Esophagus squamous epithelium (tissue), 5 donors: ENCODE measurements at regions not wholly inside any gene's neighbourhood (a gene's known extent, or its start where the extent isn't known, plus 50 kb on each side); places are given as distances from the start of the nearest gene placed in this dataset.

Experiments
- DNase-seq: peaks from one replicate; lab custom pipeline; 2025; lab: John Stamatoyannopoulos, UW
- H3K27ac ChIP-seq, 4 donors: fragments of 200-600 bp; sonication (generic); one replicate each; pipeline ENCODE4 v1.5.1; 2016 to 2019; ENCODE audit warnings: mild to moderate bottlenecking in 1 of 4
- H3K27me3 ChIP-seq, 4 donors: fragments of 200-600 bp; sonication (generic); 1 replicate in 3 of 4; 2 replicates in 1 of 4; pipeline versions ENCODE4 v1.5.1 to v1.6.0; 2017 to 2021; ENCODE audit warnings: antibody characterized with exemption in 1 of 4
- H3K36me3 ChIP-seq, 3 donors: fragments of 200-600 bp; sonication (generic); one replicate each; pipeline ENCODE4 v1.5.1; 2016 to 2019
- H3K4me1 ChIP-seq, 3 donors: fragments of 200-600 bp; sonication (generic); one replicate each; pipeline ENCODE4 v1.5.1; 2017 to 2019
- H3K4me3 ChIP-seq, 4 donors: fragments of 200-600 bp; sonication (generic); 1 replicate in 3 of 4; 2 replicates in 1 of 4; pipeline ENCODE4 v1.5.1; 2016 to 2019; ENCODE audit warnings: mild to moderate bottlenecking in 2 of 4, moderate library complexity in 1 of 4
- H3K9me3 ChIP-seq, 3 donors: fragments of 200-600 bp; sonication (generic); one replicate each; pipeline ENCODE4 v1.5.1; 2016 to 2019
- POLR2A ChIP-seq, 4 donors: fragments of 450-650 bp; IDR thresholded peaks; one replicate each; pipeline ENCODE4 v1.6.1; 2017; ENCODE audit warnings: antibody characterized with exemption in 4 of 4, mild to moderate bottlenecking in 4 of 4, moderate library complexity in 3 of 4
- WGBS, 2 donors: methylation state at CpG; one replicate each; pipeline ENCODE4 v1.1.5; 2018; 5-methylcytosine and 5-hydroxymethylcytosine counted together
- intact Hi-C: fragments of 100-400 bp; cut with DNase I; formaldehyde crosslinking; loops from one replicate; pipeline ENCODE4 v1.15.0; 2022
- TF ChIP-seq, protein P1 (sequence below), 6 experiments: fragments of 450-650 bp in 4 of 6; fragments of 200-600 bp in 2 of 6; sonication (generic) in 2 of 6; IDR thresholded peaks; one replicate each; pipeline ENCODE4 v1.5.1; 2016 to 2019; ENCODE audit warnings: antibody characterized with exemption in 6 of 6, mild to moderate bottlenecking in 4 of 6, moderate library complexity in 4 of 6
- donor health status: DM: yes; HTN: yes; CAD: no.

DNA sequence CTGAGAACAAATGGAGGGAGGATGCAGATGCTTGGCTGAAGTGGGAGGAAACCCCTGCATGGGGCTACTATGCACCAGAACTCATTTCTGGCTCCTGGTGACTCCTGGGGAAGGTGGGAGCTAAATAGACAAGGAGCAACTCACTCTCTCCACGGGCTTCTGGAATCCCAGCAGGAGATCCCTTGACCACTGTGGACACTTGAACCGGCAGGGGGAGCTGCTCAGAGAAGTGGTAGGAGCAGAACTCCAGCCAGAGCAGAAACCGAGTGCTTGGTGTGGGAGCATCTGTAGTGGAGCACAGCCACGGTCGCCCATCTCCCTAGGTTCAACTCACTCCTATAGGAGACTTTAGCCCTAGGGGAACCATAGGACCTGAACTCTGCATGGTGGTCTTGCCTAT is 205.6 kb upstream of the GJB5 start:
- no peak for DNase-seq
- intact Hi-C loops, result no loop called here
- TF ChIP-seq, protein P1, sequence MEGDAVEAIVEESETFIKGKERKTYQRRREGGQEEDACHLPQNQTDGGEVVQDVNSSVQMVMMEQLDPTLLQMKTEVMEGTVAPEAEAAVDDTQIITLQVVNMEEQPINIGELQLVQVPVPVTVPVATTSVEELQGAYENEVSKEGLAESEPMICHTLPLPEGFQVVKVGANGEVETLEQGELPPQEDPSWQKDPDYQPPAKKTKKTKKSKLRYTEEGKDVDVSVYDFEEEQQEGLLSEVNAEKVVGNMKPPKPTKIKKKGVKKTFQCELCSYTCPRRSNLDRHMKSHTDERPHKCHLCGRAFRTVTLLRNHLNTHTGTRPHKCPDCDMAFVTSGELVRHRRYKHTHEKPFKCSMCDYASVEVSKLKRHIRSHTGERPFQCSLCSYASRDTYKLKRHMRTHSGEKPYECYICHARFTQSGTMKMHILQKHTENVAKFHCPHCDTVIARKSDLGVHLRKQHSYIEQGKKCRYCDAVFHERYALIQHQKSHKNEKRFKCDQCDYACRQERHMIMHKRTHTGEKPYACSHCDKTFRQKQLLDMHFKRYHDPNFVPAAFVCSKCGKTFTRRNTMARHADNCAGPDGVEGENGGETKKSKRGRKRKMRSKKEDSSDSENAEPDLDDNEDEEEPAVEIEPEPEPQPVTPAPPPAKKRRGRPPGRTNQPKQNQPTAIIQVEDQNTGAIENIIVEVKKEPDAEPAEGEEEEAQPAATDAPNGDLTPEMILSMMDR (IDR thresholded peaks at IDR 0.05), result peak in 1 of 6 experiments; percentile 44
- no peak for TF ChIP-seq POLR2A (IDR thresholded peaks at IDR 0.05)

DNA sequence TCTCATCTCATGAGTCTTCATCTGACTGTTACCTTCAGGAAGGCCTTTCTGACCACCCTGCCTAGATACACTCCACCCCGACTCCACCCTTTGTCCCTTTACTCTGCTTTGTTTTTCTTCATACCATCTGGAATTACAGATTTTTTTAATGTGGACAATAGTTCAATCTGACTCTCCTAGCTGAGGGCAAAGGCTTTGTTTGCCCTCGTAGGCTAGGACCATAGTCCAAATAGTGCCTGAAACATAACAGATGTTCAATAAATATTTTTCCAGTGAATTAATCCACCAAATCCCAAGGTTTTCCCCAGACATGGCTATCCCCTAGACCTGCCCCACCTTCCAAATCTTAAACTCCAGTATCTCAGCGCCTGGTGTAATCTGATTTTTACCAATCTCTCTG is 176.5 kb upstream of the GJB5 start:
- Histone ChIP-seq H3K4me3 (no peak overlapping the region), H3K36me3 (no peaks in the 10 kb centered on the region), H3K4me1 (no peaks in the 10 kb centered on the region), H3K9me3 (peaks cover 0 to 7% (median 0%) of the 10 kb centered on the region in 3 donors), H3K27me3 (peaks cover 0 to 51% (median 0%) of the 10 kb centered on the region in 4 donors), H3K27ac (no peak overlapping the region)
- WGBS, 2 donors, result 57 to 70% methylated on average over 3 of the region's 3 CpGs
- DNase-seq, result no peak
- TF ChIP-seq POLR2A (IDR thresholded peaks at IDR 0.05), result no peak
- TF ChIP-seq, protein P1 (IDR thresholded peaks at IDR 0.05), result no peak
- intact Hi-C loops, result no loop called here

More for the DNA sequence above, 205.6 kb upstream of the GJB5 start:
- no peaks in the 10 kb centered on the region for H3K4me1 ChIP-seq
- no peaks in the 10 kb centered on the region for H3K9me3 ChIP-seq
- no peaks in the 10 kb centered on the region for H3K36me3 ChIP-seq
- peaks cover 0 to 28% (median 0%) of the 10 kb centered on the region in 4 donors for H3K27me3 ChIP-seq
- no peak overlapping the region for H3K27ac ChIP-seq
- H3K4me3 ChIP-seq, result no peak overlapping the region
- WGBS, 2 donors, result 0 to 31% methylated on average over 1 to 5 of the region's 5 CpGs

DNA sequence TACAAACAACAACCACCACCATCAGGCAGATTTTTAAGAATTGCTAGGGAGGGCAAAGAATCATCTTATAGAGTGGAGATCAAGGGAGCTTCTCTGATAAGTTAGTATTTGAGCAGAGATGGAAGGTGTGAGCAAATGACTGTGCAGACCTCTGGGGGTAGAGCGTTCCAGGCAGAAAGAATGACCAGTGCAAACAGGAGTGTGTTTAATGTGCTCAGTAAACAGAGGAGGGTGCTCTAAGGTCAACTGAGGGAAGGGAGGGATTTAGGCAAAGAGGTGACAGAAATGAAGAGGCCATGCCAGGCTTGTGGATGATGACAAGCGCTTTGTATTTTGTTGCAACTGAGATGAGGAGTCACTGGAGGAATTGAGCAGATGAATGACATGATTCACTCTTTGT is 172.5 kb upstream of the GJB5 start:
- 61% methylated on average over 2 of the region's 2 CpGs for WGBS, 2 donors

DNA sequence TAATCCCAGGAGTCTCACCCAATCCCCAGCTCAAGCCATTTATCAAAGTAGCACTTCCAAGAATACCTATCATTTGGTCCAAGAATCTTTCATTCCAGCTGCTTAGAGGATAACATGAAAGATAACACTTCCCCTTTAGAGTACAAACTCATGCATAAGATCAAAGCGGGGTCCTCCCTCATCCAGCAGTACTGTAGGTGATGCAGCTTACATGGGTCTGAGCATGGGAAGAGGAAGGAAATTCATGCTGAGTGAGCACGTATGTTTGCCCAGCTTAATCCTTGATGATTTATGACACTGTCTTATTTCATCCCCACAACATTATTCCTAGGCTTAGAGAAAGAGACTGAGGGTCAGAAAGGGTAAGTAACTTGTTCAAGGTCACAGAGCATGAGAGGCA is 167.1 kb upstream of the GJB5 start:
- WGBS, 2 donors, result 19 to 20% methylated on average over 2 of the region's 2 CpGs
- Histone ChIP-seq H3K27ac (no peak overlapping the region), H3K4me1 (no peaks in the 10 kb centered on the region), H3K27me3 (peaks cover 0 to 28% (median 2%) of the 10 kb centered on the region in 4 donors), H3K36me3 (no peaks in the 10 kb centered on the region), H3K4me3 (no peak overlapping the region), H3K9me3 (peaks cover 0 to under 1% (median 0%) of the 10 kb centered on the region in 3 donors)
- TF ChIP-seq, protein P1 (IDR thresholded peaks at IDR 0.05), result no peak
- no peak for TF ChIP-seq POLR2A (IDR thresholded peaks at IDR 0.05)
- intact Hi-C loops, result no loop called here
- no peak for DNase-seq

More for the DNA sequence above, 172.5 kb upstream of the GJB5 start:
- Histone ChIP-seq H3K36me3 (no peaks in the 10 kb centered on the region), H3K4me1 (no peaks in the 10 kb centered on the region), H3K4me3 (no peak overlapping the region), H3K9me3 (peaks cover 0 to 7% (median 0%) of the 10 kb centered on the region in 3 donors), H3K27ac (no peak overlapping the region), H3K27me3 (peaks cover 0 to 66% (median 0%) of the 10 kb centered on the region in 4 donors)
- DNase-seq, result no peak
- TF ChIP-seq, protein P1 (IDR thresholded peaks at IDR 0.05), result no peak
- TF ChIP-seq POLR2A (IDR thresholded peaks at IDR 0.05), result no peak
- intact Hi-C loops, result no loop called here

DNA sequence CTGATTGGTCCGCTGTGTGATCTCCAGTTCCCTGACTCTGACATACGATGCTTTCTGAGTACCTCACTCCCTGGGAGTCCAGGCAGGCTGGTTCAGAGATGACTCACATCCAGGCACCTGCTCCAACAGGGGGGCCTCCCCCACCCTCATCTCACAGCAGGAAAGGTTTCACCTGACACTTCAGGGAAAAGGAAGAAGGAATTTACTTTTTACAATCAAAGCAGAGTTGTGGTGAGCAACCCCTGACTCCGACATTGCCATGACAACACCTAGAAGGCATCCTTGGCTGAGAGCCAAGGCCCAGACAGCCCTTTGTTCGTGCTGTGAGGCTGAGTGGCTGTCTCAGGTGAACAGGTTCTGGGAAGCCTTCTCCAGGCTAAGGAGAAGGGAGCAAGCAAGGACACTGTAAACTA is 164.6 kb upstream of the GJB5 start:
- Histone ChIP-seq H3K9me3 (no peaks in the 10 kb centered on the region), H3K4me1 (no peaks in the 10 kb centered on the region), H3K4me3 (no peak overlapping the region), H3K27me3 (peaks cover 0 to 18% (median 2%) of the 10 kb centered on the region in 4 donors), H3K36me3 (no peaks in the 10 kb centered on the region), H3K27ac (no peak overlapping the region)
- 17 to 25% methylated on average over 2 to 3 of the region's 4 CpGs for WGBS, 2 donors
- no peak for DNase-seq
- intact Hi-C loops, result no loop called here
- no peak for TF ChIP-seq POLR2A (IDR thresholded peaks at IDR 0.05)
- TF ChIP-seq, protein P1 (IDR thresholded peaks at IDR 0.05), result no peak
